ENCODE measurements at regions not wholly inside any gene's neighbourhood (a gene's known extent, or its start where the extent isn't known, plus 50 kb on each side); places are given as distances from the start of the nearest gene placed in this dataset.

DNA sequence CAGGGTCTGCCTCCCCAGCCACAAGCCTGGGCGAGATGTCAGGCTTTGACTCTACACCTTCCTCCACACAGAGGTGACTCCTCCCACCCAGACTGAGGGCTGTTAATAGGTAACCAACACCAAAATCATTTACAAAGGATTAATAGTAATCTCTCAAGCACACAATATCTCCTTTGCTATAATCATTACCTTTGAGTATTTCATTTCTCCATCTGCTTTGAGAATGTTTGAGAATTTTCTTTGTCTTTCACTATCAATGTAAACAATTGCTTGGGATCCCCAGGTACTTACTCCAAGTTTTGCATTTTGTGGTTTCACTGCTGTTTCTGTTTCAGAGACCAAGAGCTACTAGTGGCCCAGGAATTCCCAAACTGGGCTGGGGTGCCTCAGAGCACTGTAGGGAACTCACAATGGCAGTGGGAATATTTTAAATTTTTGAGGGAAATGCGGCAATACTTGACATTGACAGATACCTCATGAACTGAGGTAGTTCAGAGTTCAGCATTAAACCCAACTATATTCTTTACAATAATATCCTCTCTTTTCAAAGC is 166.4 kb upstream of the MGAT5 start:
- TF ChIP-seq RAD21 (conservative IDR thresholded peaks at IDR 0.05) = no peak
- no peak for TF ChIP-seq POLR2AphosphoS5 (IDR thresholded peaks at IDR 0.05)
- no peak for TF ChIP-seq EZH2 (IDR thresholded peaks at IDR 0.05; ENCODE audit: borderline replicate concordance, insufficient read depth, low read length, poor library complexity, severe bottlenecking)
- no peak for TF ChIP-seq TAF1 (IDR thresholded peaks at IDR 0.05; ENCODE audit: low read depth)
- TF ChIP-seq EP300 (conservative IDR thresholded peaks at IDR 0.05; ENCODE audit: poor library complexity, severe bottlenecking) = no peak
- TF ChIP-seq, protein P1, sequence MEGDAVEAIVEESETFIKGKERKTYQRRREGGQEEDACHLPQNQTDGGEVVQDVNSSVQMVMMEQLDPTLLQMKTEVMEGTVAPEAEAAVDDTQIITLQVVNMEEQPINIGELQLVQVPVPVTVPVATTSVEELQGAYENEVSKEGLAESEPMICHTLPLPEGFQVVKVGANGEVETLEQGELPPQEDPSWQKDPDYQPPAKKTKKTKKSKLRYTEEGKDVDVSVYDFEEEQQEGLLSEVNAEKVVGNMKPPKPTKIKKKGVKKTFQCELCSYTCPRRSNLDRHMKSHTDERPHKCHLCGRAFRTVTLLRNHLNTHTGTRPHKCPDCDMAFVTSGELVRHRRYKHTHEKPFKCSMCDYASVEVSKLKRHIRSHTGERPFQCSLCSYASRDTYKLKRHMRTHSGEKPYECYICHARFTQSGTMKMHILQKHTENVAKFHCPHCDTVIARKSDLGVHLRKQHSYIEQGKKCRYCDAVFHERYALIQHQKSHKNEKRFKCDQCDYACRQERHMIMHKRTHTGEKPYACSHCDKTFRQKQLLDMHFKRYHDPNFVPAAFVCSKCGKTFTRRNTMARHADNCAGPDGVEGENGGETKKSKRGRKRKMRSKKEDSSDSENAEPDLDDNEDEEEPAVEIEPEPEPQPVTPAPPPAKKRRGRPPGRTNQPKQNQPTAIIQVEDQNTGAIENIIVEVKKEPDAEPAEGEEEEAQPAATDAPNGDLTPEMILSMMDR (IDR thresholded peaks at IDR 0.05; ENCODE audit: poor library complexity, severe bottlenecking) = no peak
- TF ChIP-seq MXI1 (conservative IDR thresholded peaks at IDR 0.05; ENCODE audit: poor library complexity, severe bottlenecking) = no peak
- no peak for TF ChIP-seq REST (IDR thresholded peaks at IDR 0.05; ENCODE audit: borderline replicate concordance)
- no peak for TF ChIP-seq SMC3 (conservative IDR thresholded peaks at IDR 0.05; ENCODE audit: poor library complexity)
- Histone ChIP-seq H3K79me2 (replicated peaks; ENCODE audit: insufficient read depth, low read length) (no peaks in the 10 kb centered on the region), H3K27me3 (ENCODE audit: insufficient read depth, low read depth, low read length) (peaks cover 3% of the 10 kb centered on the region), H3K4me2 (ENCODE audit: low read length) (no peak overlapping the region), H3K9ac (ENCODE audit: low read length) (no peak overlapping the region), H2AFZ (ENCODE audit: low read depth, low read length) (no peak overlapping the region), H4K20me1 (ENCODE audit: insufficient read depth) (no peaks in the 10 kb centered on the region), H3K36me3 (ENCODE audit: insufficient read depth, low read length) (no peaks in the 10 kb centered on the region), H3K4me3 (ENCODE audit: low read length) (no peak overlapping the region), H3K9me3 (ENCODE audit: low read length) (no peaks in the 10 kb centered on the region), H3F3A (ENCODE audit: insufficient read depth, low read length, poor library complexity, severe bottlenecking) (no peaks in the 10 kb centered on the region), H3K27ac (ENCODE audit: low read length) (no peak overlapping the region), H3K9me2 (ENCODE audit: insufficient read depth, low read length) (no peaks in the 10 kb centered on the region)

GRCh38 chr2:134089454-134089853 is 164.4 kb upstream of the MGAT5 start:
- no peaks in the 10 kb centered on the region for H3K36me3 ChIP-seq (ENCODE audit: insufficient read depth, low read length)
- H3K9ac ChIP-seq (ENCODE audit: low read length) = no peak overlapping the region
- no peaks in the 10 kb centered on the region for H3K9me2 ChIP-seq (ENCODE audit: insufficient read depth, low read length)
- no peaks in the 10 kb centered on the region for H3F3A ChIP-seq (ENCODE audit: insufficient read depth, low read length, poor library complexity, severe bottlenecking)
- no peak overlapping the region for H3K4me2 ChIP-seq (ENCODE audit: low read length)
- H3K27ac ChIP-seq (ENCODE audit: low read length) = no peak overlapping the region
- H2AFZ ChIP-seq (ENCODE audit: low read depth, low read length) = no peak overlapping the region
- no peaks in the 10 kb centered on the region for H3K9me3 ChIP-seq (ENCODE audit: low read length)
- H3K79me2 ChIP-seq (replicated peaks; ENCODE audit: insufficient read depth, low read length) = no peaks in the 10 kb centered on the region
- no peaks in the 10 kb centered on the region for H4K20me1 ChIP-seq (ENCODE audit: insufficient read depth)
- peaks cover 3% of the 10 kb centered on the region for H3K27me3 ChIP-seq (ENCODE audit: insufficient read depth, low read depth, low read length)
- H3K4me3 ChIP-seq (ENCODE audit: low read length) = no peak overlapping the region
- TF ChIP-seq POLR2AphosphoS5 (IDR thresholded peaks at IDR 0.05) (no peak), MXI1 (conservative IDR thresholded peaks at IDR 0.05; ENCODE audit: poor library complexity, severe bottlenecking) (no peak), RAD21 (conservative IDR thresholded peaks at IDR 0.05) (no peak), REST (IDR thresholded peaks at IDR 0.05; ENCODE audit: borderline replicate concordance) (no peak), SMC3 (conservative IDR thresholded peaks at IDR 0.05; ENCODE audit: poor library complexity) (no peak), EZH2 (IDR thresholded peaks at IDR 0.05; ENCODE audit: borderline replicate concordance, insufficient read depth, low read length, poor library complexity, severe bottlenecking) (no peak), EP300 (conservative IDR thresholded peaks at IDR 0.05; ENCODE audit: poor library complexity, severe bottlenecking) (no peak), TAF1 (IDR thresholded peaks at IDR 0.05; ENCODE audit: low read depth) (no peak)
- TF ChIP-seq, protein P1 (IDR thresholded peaks at IDR 0.05; ENCODE audit: poor library complexity, severe bottlenecking) = no peak
